Liver (tissue), 3 donors: ENCODE measurements at regions not wholly inside any gene's neighbourhood (a gene's known extent, or its start where the extent isn't known, plus 50 kb on each side); places are given as distances from the start of the nearest gene placed in this dataset.

ENCODE experiments used
- ATF3 ChIP-seq: IDR thresholded peaks from 2 replicates; pipeline ENCODE4 v1.6.1; 2016; ENCODE audit warnings: antibody characterized with exemption
- CTCF ChIP-seq: fragments of 150-350 bp; IDR thresholded peaks from 2 replicates; pipeline ENCODE4 v1.5.1; 2017; ENCODE audit warnings: improper control_type of control experiment, low read depth, low read length; ENCODE audit not compliant: missing input control
- EGR1 ChIP-seq, 2 donors: IDR thresholded peaks; 2 replicates each; pipeline ENCODE4 v1.6.1; 2016 to 2018; ENCODE audit warnings: antibody characterized with exemption in 2 of 2, low read depth in 2 of 2
- FOXA1 ChIP-seq: IDR thresholded peaks from 2 replicates; pipeline ENCODE4 v1.6.1; 2016; ENCODE audit warnings: antibody characterized with exemption
- RAD21 ChIP-seq, 2 donors: IDR thresholded peaks; 2 replicates each; pipeline ENCODE4 v1.6.1; 2016; ENCODE audit warnings: antibody characterized with exemption in 2 of 2, mild to moderate bottlenecking in 2 of 2
- SP1 ChIP-seq: IDR thresholded peaks from 2 replicates; pipeline ENCODE4 v1.6.1; 2018; ENCODE audit warnings: antibody characterized with exemption, mild to moderate bottlenecking
- TAF1 ChIP-seq: conservative IDR thresholded peaks from 2 replicates; pipeline ENCODE4 v1.6.1; 2016; ENCODE audit warnings: antibody characterized with exemption, mild to moderate bottlenecking
- donor health status: healthy.
- donor health status: healthy.

GRCh38 chr12:4039931-4040330 lies 166.7 kb upstream of the PARP11 start:
- TF ChIP-seq CTCF (no peak), FOXA1 (no peak), RAD21 (IDR thresholded peaks at IDR 0.05) (no peak), SP1 (no peak), ATF3 (no peak), EGR1 (IDR thresholded peaks at IDR 0.05; ENCODE audit: low read depth in 2 of 2) (no peak), TAF1 (no peak)
